G401 (cell line): ENCODE measurements at regions not wholly inside any gene's neighbourhood (a gene's known extent, or its start where the extent isn't known, plus 50 kb on each side); places are given as distances from the start of the nearest gene placed in this dataset.
"Not testable (repeated sequence)": the region's sequence is repeated elsewhere in the genome, so short reads cannot be mapped to it uniquely, and the experiment has no call there.

Source experiments
- DNase-seq: peaks from one replicate; pipeline ENCODE4 v3.0.0-alpha.2; 2015; ENCODE audit warnings: low spot score
- in situ Hi-C: cut with HindIII; loops from 2 replicates; pipeline ENCODE4 v1.10.0; 2016; ENCODE audit warnings: low sequenced_read_pairs, mixed read lengths

GRCh38 chrX:40933132-40933705 lies 152.0 kb upstream of the USP9X start:
- no peak for DNase-seq
- in situ Hi-C loops, result no loop called here

GRCh38 chrX:40933706-40934425 lies 151.4 kb upstream of the USP9X start:
- in situ Hi-C loops, result no loop called here
- no peak for DNase-seq

- in situ Hi-C loops, result no loop called here
- no peak for DNase-seq
Measured at GRCh38 chrX:40936827-40937226, 148.4 kb upstream of the USP9X start.

DNA sequence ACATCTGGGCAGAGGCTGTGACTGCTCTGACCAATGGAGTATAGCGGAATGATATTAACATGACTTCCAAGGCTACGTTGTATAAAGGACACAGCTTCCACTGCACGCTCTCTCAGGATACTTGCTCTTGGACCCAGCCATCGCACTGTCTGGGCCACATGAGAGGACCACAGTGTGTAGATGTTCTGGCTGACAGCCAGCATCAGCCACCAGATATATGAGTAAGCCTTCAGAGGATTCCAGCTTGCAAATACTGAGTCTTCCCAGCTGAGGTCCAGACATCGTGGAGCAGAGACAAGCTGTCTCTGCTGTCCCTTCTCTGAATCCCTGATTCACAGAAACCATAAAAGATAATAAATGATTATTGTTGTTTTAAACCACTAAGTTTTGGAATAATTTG lies 146.8 kb upstream of the USP9X start:
- in situ Hi-C loops, result no loop called here

DNA sequence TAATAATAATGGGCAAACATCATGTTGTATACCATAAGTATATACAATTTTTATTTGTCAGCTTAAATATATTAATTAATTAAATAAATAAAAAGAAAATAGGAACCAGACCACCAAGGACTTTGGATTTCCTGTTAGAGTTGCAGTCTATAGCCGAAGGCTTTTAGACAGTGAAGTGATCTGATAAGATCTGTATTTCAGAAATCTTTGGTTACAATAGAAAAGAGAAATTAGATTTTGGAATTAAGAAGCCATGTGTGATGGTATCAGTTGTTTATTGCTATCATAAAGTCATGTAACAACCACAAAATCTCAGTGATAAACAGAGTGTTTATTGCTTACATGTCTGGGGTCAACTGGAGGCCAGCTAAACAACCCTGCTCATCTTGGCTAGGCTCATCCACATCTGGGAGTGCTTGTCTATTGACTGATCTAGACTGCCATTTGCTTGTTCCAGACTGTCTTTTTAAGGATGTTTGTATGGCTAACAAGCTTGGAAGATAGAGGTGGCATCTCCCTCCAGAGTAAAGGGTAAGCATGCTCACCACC lies 142.1 kb upstream of the USP9X start:
- DNase-seq, result no peak
- in situ Hi-C loops, result no loop called here

More for the DNA sequence above, 146.8 kb upstream of the USP9X start:
- no peak for DNase-seq

DNA sequence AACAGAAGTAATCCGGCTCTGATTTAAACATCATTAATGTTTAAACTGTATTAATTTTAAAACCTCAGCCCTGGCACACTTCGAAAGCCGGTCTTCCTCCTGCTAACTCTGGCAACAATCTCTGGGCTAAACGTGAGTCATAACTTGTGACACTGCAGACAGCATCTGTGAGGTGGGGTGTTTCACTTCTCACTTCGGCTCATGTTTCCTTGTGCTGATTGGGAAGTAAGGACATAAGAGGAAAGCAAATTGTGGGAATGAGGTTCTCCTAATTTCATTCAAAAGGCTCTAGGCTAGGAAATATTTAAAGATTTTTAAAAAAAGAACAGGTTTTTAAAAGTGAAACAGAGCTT lies 139.9 kb upstream of the USP9X start:
- no peak for DNase-seq
- in situ Hi-C loops, result no loop called here

GRCh38 chrX:40947276-40947675 lies 138.0 kb upstream of the USP9X start:
- in situ Hi-C loops, result no loop called here

DNA sequence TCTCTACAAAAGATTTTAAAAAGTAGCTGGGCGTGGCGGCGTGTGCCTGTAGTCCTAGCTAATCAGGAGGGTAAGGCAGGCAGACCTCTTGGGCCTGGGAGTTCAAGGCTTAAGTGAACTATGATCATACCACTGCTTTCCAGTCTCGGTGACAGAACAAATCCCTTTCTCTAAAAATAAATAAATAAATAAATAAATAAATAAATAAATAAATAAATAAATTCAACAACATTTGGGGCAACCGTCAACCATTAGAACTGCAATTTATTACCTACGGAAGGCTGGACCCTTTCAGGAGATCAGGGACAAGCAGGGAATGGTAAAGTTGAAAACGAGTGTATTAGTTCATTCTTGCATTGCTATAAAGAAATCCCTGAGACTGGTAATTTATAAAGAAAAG lies 136.2 kb upstream of the USP9X start:
- DNase-seq, result no peak
- in situ Hi-C loops, result no loop called here

More at GRCh38 chrX:40947276-40947675, 138.0 kb upstream of the USP9X start:
- DNase-seq, result no peak

DNA sequence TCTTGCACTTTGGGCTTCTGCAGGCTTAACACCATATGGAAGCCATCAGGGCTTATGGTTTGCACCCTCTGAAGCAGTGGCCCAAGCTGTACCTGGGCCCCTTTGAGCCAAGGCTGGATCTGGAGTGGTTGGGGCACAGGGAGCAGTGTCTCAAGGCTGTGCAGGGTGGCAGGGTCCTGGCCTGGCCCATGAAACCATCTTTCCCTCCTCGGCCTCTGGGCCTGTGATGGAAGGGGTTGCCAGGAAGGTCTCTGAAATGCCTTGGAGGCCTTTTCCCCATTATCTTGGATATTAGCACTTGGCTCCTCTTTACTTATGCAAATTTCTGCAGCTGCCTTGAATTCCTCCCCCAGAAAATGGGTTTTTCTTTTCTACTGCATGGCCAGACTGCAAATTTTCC lies 134.7 kb upstream of the USP9X start:
- in situ Hi-C loops, result no loop called here
- DNase-seq, result no peak

GRCh38 chrX:40951407-40951806 lies 133.8 kb upstream of the USP9X start:
- in situ Hi-C loops, DNase-seq: not testable (repeated sequence)

DNA sequence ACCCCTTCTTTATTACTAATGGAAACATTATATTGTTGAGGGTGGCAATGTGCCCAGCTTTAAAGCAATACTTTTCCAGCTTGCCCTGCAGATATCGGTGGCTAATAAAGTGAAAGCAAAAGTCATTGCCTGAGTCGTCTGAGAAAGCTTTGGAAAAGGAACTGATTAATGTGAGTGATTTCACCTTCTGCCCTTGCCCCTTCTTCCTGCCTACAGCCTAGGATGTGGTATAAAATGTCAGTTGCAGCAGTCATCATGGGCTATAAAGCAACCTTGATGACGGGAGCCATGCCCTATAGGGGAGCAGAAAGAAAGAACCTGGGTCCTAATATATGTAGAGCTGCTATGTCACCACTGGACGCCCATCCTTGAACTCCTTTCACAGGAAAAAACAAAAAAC lies 132.4 kb upstream of the USP9X start:
- in situ Hi-C loops, result no loop called here
- no peak for DNase-seq

DNA sequence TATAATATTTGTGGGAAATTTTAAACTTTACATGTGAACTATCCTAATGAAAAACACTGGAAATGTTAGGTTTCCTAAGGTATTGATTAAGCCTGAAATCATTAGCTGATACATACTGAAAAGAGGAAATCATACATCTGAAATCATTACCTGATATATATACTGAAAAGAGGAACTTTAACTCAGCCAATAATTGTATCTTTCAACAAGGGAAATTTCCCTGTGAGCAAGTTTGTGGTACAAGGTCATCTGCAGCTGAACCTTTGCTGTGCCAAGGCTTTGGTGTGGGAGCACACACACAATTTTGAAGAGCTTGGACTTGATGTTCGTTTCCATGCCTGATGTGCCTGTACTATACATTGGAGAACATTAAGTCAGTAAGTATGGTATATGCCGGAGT lies 131.9 kb upstream of the USP9X start:
- DNase-seq, result no peak
- in situ Hi-C loops, result no loop called here

- in situ Hi-C loops, result no loop called here
- DNase-seq, result no peak
Measured at GRCh38 chrX:40960041-40960440, 125.2 kb upstream of the USP9X start.

DNA sequence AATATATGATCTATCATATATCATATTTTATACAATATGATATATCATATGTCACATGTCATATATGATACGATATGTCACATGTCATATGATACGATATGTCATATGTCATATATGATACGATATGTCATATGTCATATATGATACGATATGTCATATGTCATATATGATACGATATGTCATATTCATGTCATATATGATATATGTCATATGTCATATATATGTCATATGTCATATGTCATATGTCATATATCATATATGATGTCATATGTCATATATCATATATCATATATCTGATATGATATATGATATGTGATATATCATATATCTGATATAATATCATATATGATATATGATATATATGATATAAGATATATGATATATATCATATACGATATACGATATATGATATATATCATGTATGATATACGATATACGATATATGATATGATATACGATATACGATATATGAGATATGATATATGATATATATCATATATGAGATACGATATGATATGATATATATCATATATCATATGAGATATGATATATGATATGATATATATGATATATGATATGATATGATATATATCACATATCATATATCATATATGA lies 122.3 kb upstream of the USP9X start:
- in situ Hi-C loops, result no loop called here
- DNase-seq, result no peak

GRCh38 chrX:40964008-40964407 lies 121.2 kb upstream of the USP9X start:
- DNase-seq, result no peak
- in situ Hi-C loops, result no loop called here

GRCh38 chrX:40964633-40965586 lies 120.3 kb upstream of the USP9X start:
- in situ Hi-C loops, result no loop called here
- no peak for DNase-seq

DNA sequence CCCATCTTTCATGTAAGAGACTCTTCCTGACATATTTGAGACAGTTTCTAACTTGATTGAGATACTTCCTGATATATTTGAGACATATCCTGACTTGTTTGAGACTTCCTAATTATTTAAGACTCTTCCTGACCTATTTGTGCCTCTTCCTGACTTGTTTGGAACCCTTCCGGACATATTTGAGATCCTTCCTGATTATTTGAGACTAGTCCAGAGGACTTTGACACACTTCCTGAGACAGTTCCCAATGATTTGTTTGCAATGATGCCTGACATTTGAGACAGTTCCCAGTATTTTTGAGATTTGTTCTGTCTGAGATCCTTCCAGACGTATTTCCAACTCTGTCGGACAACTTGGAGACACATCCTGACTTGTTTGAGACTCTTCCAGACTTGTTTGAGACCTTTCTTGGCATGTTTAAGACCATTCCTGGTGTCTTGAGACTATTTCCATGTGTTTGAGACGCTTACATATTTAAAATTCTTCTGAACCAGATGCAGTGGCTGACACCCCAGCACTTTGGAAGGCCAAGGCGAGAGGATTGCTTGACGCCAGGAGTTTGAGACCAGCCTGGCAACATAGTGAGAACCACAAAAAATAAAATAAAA lies 118.9 kb upstream of the USP9X start:
- DNase-seq, result no peak
- in situ Hi-C loops, result no loop called here

- in situ Hi-C loops, result no loop called here
- no peak for DNase-seq
Measured at GRCh38 chrX:40968180-40968579, 117.1 kb upstream of the USP9X start.

GRCh38 chrX:40971736-40972135 lies 113.5 kb upstream of the USP9X start:
- no peak for DNase-seq
- in situ Hi-C loops, result no loop called here
